WTC11 (cell line): ENCODE measurements at regions not wholly inside any gene's neighbourhood (a gene's known extent, or its start where the extent isn't known, plus 50 kb on each side); places are given as distances from the start of the nearest gene placed in this dataset.

Experiments used
- ATAC-seq: fragments of 200-7000 bp; cut with Tn5 transposase; 2 replicates; pipeline ENCODE4 v1.10.0; 2021; ENCODE audit warnings: mild to moderate bottlenecking, moderate library complexity
- CTCF ChIA-PET: fragments of 300-600 bp; sonication (Branson Sonifier 250); formaldehyde crosslinking; loops from one replicate; lab custom pipeline; 2021; ENCODE audit warnings: antibody characterized with exemption; lab: Charles Lee
- POLR2A ChIA-PET: fragments of 350-600 bp; sonication (Branson Sonifier 250); formaldehyde crosslinking; loops from one replicate; lab custom pipeline; 2021; ENCODE audit warnings: antibody characterized with exemption; lab: Charles Lee
- DNase-seq: peaks from one replicate; pipeline ENCODE4 v3.0.0; 2021; ENCODE audit warnings: low spot score
- H3K27ac Mint-ChIP-seq: 2 replicates; pipeline ENCODE4 v1.8.0; 2021; ENCODE audit warnings: mixed read lengths
- H3K27me3 Mint-ChIP-seq: 2 replicates; pipeline ENCODE4 v1.8.0; 2021; ENCODE audit warnings: low read depth, mild to moderate bottlenecking, moderate library complexity, mixed read lengths
- H3K36me3 Mint-ChIP-seq: 2 replicates; pipeline ENCODE4 v1.8.0; 2021; ENCODE audit warnings: mixed read lengths
- H3K4me1 Mint-ChIP-seq: 2 replicates; pipeline ENCODE4 v1.8.0; 2022; ENCODE audit warnings: mixed read lengths
- H3K4me3 Mint-ChIP-seq: 2 replicates; pipeline ENCODE4 v1.8.0; 2021; ENCODE audit warnings: mild to moderate bottlenecking, moderate library complexity, mixed read lengths
- H3K9me3 Mint-ChIP-seq: 2 replicates; pipeline ENCODE4 v1.8.0; 2021; ENCODE audit warnings: mixed read lengths
- ATF3 ChIP-seq: sonication (generic); formaldehyde crosslinking; conservative IDR thresholded peaks from 2 replicates; pipeline ENCODE4 v1.8.1; 2022; ENCODE audit warnings: mild to moderate bottlenecking, missing genetic modification reagents
- CREM ChIP-seq: sonication (generic); formaldehyde crosslinking; IDR thresholded peaks from 2 replicates; pipeline ENCODE4 v1.8.1; 2022; ENCODE audit warnings: mild to moderate bottlenecking, missing genetic modification reagents, moderate library complexity
- CTCF ChIP-seq: fragments of 200-600 bp; IDR thresholded peaks from 2 replicates; pipeline ENCODE4 v1.8.0; 2022; ENCODE audit warnings: antibody characterized with exemption
- ELF4 ChIP-seq: sonication (generic); formaldehyde crosslinking; IDR thresholded peaks from 2 replicates; pipeline ENCODE4 v1.8.1; 2022; ENCODE audit warnings: low read depth, mild to moderate bottlenecking, moderate library complexity, missing genetic modification reagents
- ESRRA ChIP-seq: sonication (generic); formaldehyde crosslinking; IDR thresholded peaks from 2 replicates; pipeline ENCODE4 v1.8.1; 2022; ENCODE audit warnings: mild to moderate bottlenecking, missing genetic modification reagents, borderline replicate concordance
- ETV6 ChIP-seq: sonication (generic); formaldehyde crosslinking; IDR thresholded peaks from 2 replicates; pipeline ENCODE4 v1.8.1; 2022; ENCODE audit warnings: mild to moderate bottlenecking, missing genetic modification reagents
- FOXP4 ChIP-seq: sonication (generic); formaldehyde crosslinking; IDR thresholded peaks from 2 replicates; pipeline ENCODE4 v1.8.0; 2022; ENCODE audit warnings: mild to moderate bottlenecking, missing genetic modification reagents
- JUN ChIP-seq: sonication (generic); formaldehyde crosslinking; IDR thresholded peaks from 2 replicates; pipeline ENCODE4 v1.8.0; 2023; ENCODE audit warnings: mild to moderate bottlenecking, missing genetic modification reagents
- RELA ChIP-seq: sonication (generic); formaldehyde crosslinking; IDR thresholded peaks from 2 replicates; pipeline ENCODE4 v1.8.1; 2022; ENCODE audit warnings: missing genetic modification reagents, mild to moderate bottlenecking, borderline replicate concordance
- TEAD1 ChIP-seq: sonication (generic); formaldehyde crosslinking; IDR thresholded peaks from 2 replicates; pipeline ENCODE4 v1.8.0; 2022; ENCODE audit warnings: mild to moderate bottlenecking, missing genetic modification reagents
- TEAD4 ChIP-seq: sonication (generic); formaldehyde crosslinking; IDR thresholded peaks from 2 replicates; pipeline ENCODE4 v1.8.0; 2022; ENCODE audit warnings: mild to moderate bottlenecking, missing genetic modification reagents
- ZBTB43 ChIP-seq: sonication (generic); formaldehyde crosslinking; IDR thresholded peaks from 2 replicates; pipeline ENCODE4 v1.8.1; 2023; ENCODE audit warnings: mild to moderate bottlenecking, missing genetic modification reagents
- ZNF219 ChIP-seq: sonication (generic); formaldehyde crosslinking; IDR thresholded peaks from 2 replicates; pipeline ENCODE4 v1.8.0; 2023; ENCODE audit warnings: missing genetic modification reagents, mild to moderate bottlenecking, borderline replicate concordance
- ZNF263 ChIP-seq: sonication (generic); formaldehyde crosslinking; IDR thresholded peaks from 2 replicates; pipeline ENCODE4 v1.8.1; 2022; ENCODE audit warnings: low read depth, mild to moderate bottlenecking, moderate library complexity, missing genetic modification reagents
- ZNF396 ChIP-seq: fragments of 250-450 bp; sonication (Bioruptor Pico); IDR thresholded peaks from 2 replicates; pipeline ENCODE4 v1.8.0; 2021; ENCODE audit warnings: mild to moderate bottlenecking, moderate library complexity, borderline replicate concordance
- ZNF416 ChIP-seq: fragments of 250-450 bp; sonication (Bioruptor Pico); IDR thresholded peaks from 2 replicates; pipeline ENCODE4 v1.9.0; 2021; ENCODE audit warnings: mild to moderate bottlenecking, inconsistent platforms
- ZNF671 ChIP-seq: fragments of 250-450 bp; sonication (Bioruptor Pico); IDR thresholded peaks from 2 replicates; pipeline ENCODE4 v1.8.0; 2021; ENCODE audit warnings: mild to moderate bottlenecking
- ZSCAN18 ChIP-seq: fragments of 250-450 bp; sonication (Bioruptor Pico); IDR thresholded peaks from 2 replicates; pipeline ENCODE4 v2.1.2; 2022; ENCODE audit warnings: mild to moderate bottlenecking, moderate library complexity
- TF ChIP-seq, protein P1 (sequence below): sonication (generic); formaldehyde crosslinking; IDR thresholded peaks from 2 replicates; pipeline ENCODE4 v1.8.1; 2023; ENCODE audit warnings: mild to moderate bottlenecking, moderate library complexity, missing genetic modification reagents
- TF ChIP-seq, protein P2 (sequence below): sonication (generic); formaldehyde crosslinking; IDR thresholded peaks from 2 replicates; pipeline ENCODE4 v1.8.0; 2022; ENCODE audit warnings: mild to moderate bottlenecking, missing genetic modification reagents

DNA sequence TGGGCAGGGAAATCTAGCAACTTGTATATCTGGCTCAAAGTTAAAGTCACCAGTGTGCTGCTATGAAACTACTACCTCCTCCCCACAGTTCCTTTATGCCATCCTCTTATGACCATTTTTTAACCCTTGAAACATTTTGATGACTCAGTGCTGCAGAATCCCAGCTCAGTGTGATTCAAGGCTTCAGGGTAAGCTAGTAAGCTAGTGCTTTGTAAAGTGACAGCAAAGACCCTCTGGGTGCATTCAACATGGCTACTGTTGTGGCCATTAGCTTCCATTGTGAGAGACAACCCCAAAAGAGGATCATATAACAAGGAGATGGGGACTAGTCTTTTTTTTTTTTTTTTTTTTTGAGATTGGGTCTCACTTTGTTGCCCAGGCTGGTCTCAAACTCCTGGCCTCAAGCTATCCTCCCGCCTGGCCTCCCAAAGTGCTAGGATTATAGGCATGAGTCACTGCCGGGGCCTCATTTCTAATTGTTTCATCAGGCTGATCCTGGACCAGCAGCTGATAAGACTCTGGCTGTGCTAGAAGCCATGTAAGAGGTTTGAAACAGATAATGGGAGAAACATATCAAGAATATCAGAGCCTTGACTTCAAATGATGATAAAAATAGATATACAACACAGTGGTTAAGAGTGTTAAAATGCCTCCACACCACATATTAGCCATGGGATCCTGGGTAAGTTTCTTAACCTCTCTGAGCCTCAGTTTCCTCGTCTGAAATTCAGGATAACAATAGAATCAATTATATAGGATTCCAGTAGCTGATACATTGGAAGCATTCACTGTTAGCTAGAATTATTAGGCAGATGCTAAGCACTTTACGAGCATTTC lies 65.7 kb upstream of the RTN4 start:
- H3K9me3 Mint-ChIP-seq, result no peaks in the 10 kb centered on the region
- peaks cover 34% of the 10 kb centered on the region for H3K4me1 Mint-ChIP-seq
- no peaks in the 10 kb centered on the region for H3K36me3 Mint-ChIP-seq
- CTCF ChIA-PET, result interaction anchor here (0.6 kb wide), 1 partner anchor 1003 kb away, joined by 7 read pairs; no protein-coding TSS in a partner anchor
- no peak for TF ChIP-seq ZNF263 (CRISPR knock-in tag)
- no peak for TF ChIP-seq RELA (CRISPR knock-in tag)
- TF ChIP-seq ZSCAN18 (CRISPR knock-in tag), result no peak
- no peak for TF ChIP-seq ESRRA (CRISPR knock-in tag)
- TF ChIP-seq, protein P1, sequence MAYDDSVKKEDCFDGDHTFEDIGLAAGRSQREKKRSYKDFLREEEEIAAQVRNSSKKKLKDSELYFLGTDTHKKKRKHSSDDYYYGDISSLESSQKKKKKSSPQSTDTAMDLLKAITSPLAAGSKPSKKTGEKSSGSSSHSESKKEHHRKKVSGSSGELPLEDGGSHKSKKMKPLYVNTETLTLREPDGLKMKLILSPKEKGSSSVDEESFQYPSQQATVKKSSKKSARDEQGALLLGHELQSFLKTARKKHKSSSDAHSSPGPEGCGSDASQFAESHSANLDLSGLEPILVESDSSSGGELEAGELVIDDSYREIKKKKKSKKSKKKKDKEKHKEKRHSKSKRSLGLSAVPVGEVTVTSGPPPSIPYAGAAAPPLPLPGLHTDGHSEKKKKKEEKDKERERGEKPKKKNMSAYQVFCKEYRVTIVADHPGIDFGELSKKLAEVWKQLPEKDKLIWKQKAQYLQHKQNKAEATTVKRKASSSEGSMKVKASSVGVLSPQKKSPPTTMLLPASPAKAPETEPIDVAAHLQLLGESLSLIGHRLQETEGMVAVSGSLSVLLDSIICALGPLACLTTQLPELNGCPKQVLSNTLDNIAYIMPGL (CRISPR knock-in tag), result no peak
- TF ChIP-seq CREM (CRISPR knock-in tag), result no peak
- TF ChIP-seq, protein P2, sequence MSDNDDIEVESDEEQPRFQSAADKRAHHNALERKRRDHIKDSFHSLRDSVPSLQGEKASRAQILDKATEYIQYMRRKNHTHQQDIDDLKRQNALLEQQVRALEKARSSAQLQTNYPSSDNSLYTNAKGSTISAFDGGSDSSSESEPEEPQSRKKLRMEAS, result no peak
- TF ChIP-seq ZBTB43 (CRISPR knock-in tag), result no peak
- no peak for TF ChIP-seq ZNF396 (CRISPR knock-in tag)
- TF ChIP-seq CTCF, result no peak
- no peak for TF ChIP-seq TEAD1
- no peak for TF ChIP-seq JUN (CRISPR knock-in tag)
- TF ChIP-seq ZNF671 (CRISPR knock-in tag), result no peak
- TF ChIP-seq ETV6 (CRISPR knock-in tag), result no peak
- no peak for TF ChIP-seq FOXP4 (CRISPR knock-in tag)
- TF ChIP-seq ELF4 (CRISPR knock-in tag), result no peak
- no peak for TF ChIP-seq ZNF219 (CRISPR knock-in tag)
- TF ChIP-seq ZNF416, result no peak
- no peak for TF ChIP-seq ATF3 (CRISPR knock-in tag)
- TF ChIP-seq TEAD4 (CRISPR knock-in tag), result no peak
- H3K27ac Mint-ChIP-seq, result no peak overlapping the region
- ATAC-seq (no peak), DNase-seq (no peak)
- no peak overlapping the region for H3K4me3 Mint-ChIP-seq
- POLR2A ChIA-PET, result interaction anchor here (0.7 to 1.4 kb wide), 2 partner anchors 43 to 65 kb away, joined by 3 to 7 read pairs; partner anchors contain the start of gene RTN4
- no peaks in the 10 kb centered on the region for H3K27me3 Mint-ChIP-seq
